ENCODE measurements at regions not wholly inside any gene's neighbourhood (a gene's known extent, or its start where the extent isn't known, plus 50 kb on each side); places are given as distances from the start of the nearest gene placed in this dataset.

DNA sequence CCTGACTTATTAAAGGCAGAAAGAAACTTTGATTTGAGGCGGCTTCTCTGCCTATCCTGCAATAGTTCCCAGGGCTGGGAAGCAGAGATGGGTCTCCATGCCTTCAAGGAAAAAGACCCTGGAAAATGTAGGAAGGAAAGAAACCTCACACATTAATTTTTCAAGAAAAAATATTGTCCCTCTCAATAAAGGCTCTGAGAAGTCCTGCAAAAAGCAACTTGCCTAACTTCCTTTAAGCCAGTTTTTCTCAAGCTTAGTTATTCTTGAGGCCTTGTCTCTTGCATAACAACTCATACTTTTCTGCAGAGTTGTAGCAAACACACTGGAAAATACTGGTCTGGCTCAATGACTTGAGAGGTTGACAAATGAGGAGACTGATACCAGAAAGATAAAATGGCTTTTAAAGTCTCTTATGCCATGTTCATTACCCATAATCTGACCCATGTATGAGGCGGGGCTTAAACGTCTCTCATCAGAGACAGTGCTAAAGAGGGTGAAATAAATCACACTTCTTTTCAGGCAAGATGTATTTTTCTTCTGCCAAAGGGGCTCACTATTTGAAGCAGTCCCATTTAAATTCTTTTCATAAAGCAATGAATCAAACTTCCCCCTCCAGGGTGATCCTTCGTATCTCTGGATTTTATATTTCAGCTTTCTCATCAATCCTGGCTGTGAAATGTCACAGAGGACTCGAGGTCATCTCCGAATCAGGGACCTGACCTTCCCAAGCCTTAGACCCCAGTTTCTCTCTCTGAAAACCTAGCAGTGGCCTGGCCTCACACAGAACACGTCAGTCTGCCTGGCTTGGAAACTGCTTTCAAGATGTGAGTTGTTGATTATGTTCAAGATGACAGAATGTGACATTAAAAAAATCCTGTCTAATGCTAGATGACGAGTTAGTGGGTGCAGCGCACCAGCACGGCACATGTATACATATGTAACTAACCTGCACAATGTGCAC, 82.3 kb upstream of the KCNG1 start:
- no peaks in the 10 kb centered on the region for H3K4me1 ChIP-seq
- no peak for ATAC-seq
- H3K9me3 ChIP-seq: no peaks in the 10 kb centered on the region
- peaks cover 0 to 1% (median 0%) of the 10 kb centered on the region in 3 donors for H3K27me3 ChIP-seq (ENCODE audit: insufficient read depth in 3 of 3, low read length in 2 of 3)
- intact Hi-C loops (cut with DNase I): no loop called here
- no peak overlapping the region for H3K27ac ChIP-seq
- H3K36me3 ChIP-seq (ENCODE audit: insufficient read depth in 1 of 2, low read depth in 1 of 2): no peaks in the 10 kb centered on the region
- TF ChIP-seq, protein P1, sequence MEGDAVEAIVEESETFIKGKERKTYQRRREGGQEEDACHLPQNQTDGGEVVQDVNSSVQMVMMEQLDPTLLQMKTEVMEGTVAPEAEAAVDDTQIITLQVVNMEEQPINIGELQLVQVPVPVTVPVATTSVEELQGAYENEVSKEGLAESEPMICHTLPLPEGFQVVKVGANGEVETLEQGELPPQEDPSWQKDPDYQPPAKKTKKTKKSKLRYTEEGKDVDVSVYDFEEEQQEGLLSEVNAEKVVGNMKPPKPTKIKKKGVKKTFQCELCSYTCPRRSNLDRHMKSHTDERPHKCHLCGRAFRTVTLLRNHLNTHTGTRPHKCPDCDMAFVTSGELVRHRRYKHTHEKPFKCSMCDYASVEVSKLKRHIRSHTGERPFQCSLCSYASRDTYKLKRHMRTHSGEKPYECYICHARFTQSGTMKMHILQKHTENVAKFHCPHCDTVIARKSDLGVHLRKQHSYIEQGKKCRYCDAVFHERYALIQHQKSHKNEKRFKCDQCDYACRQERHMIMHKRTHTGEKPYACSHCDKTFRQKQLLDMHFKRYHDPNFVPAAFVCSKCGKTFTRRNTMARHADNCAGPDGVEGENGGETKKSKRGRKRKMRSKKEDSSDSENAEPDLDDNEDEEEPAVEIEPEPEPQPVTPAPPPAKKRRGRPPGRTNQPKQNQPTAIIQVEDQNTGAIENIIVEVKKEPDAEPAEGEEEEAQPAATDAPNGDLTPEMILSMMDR (IDR thresholded peaks at IDR 0.05): no peak
- WGBS, 3 donors: 55 to 61% (median 57%) methylated on average over 10 of the region's 10 CpGs
- H3K4me3 ChIP-seq: no peak overlapping the region
- DNase-seq: no peak

DNA sequence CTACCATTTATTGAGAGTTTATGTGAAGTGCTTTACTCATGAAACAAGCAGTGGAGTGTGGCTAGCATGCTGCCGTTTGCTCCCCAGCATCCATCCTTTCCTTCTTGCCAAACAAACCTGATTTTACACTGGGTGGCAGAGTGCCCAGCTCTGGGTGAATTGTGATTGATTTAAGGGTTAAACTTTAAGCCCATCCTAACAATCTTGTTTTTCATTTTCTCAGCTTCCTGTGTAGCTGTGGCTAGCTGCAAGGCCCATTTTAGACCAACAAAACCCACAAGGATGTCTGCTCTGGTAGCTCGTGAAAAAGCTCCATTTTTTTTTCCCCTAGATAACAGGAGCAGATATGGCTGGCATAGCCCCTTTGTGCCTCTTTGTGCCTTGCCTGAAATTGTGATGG, 77.7 kb upstream of the KCNG1 start:
- intact Hi-C loops (cut with DNase I): no loop called here
- DNase-seq (no peak), ATAC-seq (no peak)
- TF ChIP-seq, protein P1 (IDR thresholded peaks at IDR 0.05): no peak
- H3K27me3 ChIP-seq (ENCODE audit: insufficient read depth in 3 of 3, low read length in 2 of 3): no peaks in the 10 kb centered on the region
- H3K4me3 ChIP-seq: no peak overlapping the region
- no peaks in the 10 kb centered on the region for H3K36me3 ChIP-seq (ENCODE audit: insufficient read depth in 1 of 2, low read depth in 1 of 2)
- H3K4me1 ChIP-seq: no peaks in the 10 kb centered on the region
- no peak overlapping the region for H3K27ac ChIP-seq
- H3K9me3 ChIP-seq: no peaks in the 10 kb centered on the region
- 50 to 64% (median 54%) methylated on average over 2 of the region's 2 CpGs for WGBS, 3 donors

DNA sequence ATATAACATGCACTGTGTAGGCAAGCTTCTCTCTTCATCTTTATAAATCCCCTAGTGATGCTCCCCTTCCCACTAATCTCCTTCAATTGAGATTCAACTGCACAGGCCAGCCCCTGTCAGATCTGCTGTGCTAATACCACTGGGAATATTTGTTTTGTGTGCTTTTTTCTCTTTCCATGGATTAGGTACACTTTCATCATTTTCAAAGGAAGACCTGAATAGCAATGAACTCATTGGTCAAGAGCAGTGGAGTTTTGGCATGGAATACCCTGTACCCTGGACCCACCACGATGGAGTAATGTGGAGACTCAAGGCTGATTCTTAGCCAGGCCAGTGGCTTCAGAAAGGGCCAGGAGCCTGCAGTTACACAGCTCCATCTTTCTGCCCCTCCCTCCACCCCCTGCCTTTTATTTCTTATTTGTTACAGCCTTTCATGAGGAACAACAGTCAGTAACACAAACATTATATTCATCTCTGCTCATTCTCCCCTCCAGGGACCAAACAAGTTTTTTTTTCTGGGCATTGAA, 75.4 kb upstream of the KCNG1 start:
- TF ChIP-seq, protein P1 (IDR thresholded peaks at IDR 0.05): no peak
- Histone ChIP-seq H3K36me3 (ENCODE audit: insufficient read depth in 1 of 2, low read depth in 1 of 2) (no peaks in the 10 kb centered on the region), H3K9me3 (no peaks in the 10 kb centered on the region), H3K27me3 (ENCODE audit: insufficient read depth in 3 of 3, low read length in 2 of 3) (peaks cover 0 to 13% (median 2%) of the 10 kb centered on the region in 3 donors), H3K4me1 (no peaks in the 10 kb centered on the region), H3K27ac (no peak overlapping the region), H3K4me3 (no peak overlapping the region)
- ATAC-seq (no peak), DNase-seq (no peak)
- WGBS, 3 donors: 19 to 53% (median 19%) methylated on average over 1 of the region's 1 CpG
- intact Hi-C loops (cut with DNase I): no loop called here

DNA sequence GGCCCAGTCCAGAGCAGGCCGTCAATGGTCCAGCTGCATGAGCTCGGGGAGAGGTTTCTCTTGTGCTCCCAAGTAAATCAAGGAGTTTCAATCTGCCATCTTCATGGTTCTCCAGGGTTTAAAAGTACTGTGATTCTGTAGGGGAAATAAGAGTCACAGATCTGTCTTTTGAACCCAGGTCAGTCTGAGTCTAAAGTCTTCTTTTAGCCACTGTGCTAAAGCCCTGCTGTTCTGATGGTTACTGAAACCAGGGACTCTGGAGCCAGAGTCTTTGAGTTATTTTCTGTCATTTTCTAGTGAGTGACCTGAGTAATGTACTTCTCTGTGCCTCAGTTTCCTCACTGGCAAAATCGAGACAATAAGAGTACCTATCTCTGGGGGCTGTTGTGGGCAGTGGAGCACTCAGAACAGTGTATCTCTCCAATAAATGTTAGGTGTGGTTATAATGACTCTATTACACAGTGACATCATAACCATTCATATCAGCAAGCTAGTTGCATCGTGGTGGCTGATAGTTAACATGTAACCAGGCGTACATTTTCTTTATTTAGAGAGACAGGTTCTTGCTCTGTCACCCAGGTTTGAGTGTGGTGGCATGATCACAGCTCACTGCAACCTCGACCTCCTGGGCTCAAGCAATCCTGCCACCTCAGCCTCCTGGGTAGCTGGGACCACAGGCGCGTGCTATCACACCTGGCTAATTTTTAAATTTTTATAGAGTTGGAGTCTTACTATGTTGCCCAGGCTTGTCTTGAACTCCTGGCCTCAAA, 74.6 kb upstream of the KCNG1 start:
- H3K27me3 ChIP-seq (ENCODE audit: insufficient read depth in 3 of 3, low read length in 2 of 3): peaks cover 0 to 21% (median 2%) of the 10 kb centered on the region in 3 donors

More for the DNA sequence above, 74.6 kb upstream of the KCNG1 start:
- TF ChIP-seq, protein P1 (IDR thresholded peaks at IDR 0.05): no peak
- no peak for ATAC-seq
- H3K4me3 ChIP-seq: no peak overlapping the region
- no peaks in the 10 kb centered on the region for H3K9me3 ChIP-seq
- 77 to 88% (median 84%) methylated on average over 8 of the region's 8 CpGs for WGBS, 3 donors
- no peaks in the 10 kb centered on the region for H3K36me3 ChIP-seq (ENCODE audit: insufficient read depth in 1 of 2, low read depth in 1 of 2)
- no peak for DNase-seq
- intact Hi-C loops (cut with DNase I): no loop called here
- H3K27ac ChIP-seq: no peak overlapping the region
- H3K4me1 ChIP-seq: no peaks in the 10 kb centered on the region
